NB4 (cell line): ENCODE measurements at regions not wholly inside any gene's neighbourhood (a gene's known extent, or its start where the extent isn't known, plus 50 kb on each side); places are given as distances from the start of the nearest gene placed in this dataset.

Experiments
- CTCF ChIP-seq: IDR thresholded peaks from one replicate; pipeline ENCODE4 v1.5.1; 2012; ENCODE audit warnings: low read depth, low read length
- POLR2A ChIP-seq: IDR thresholded peaks from 2 replicates; pipeline ENCODE4 v1.6.1; 2011; ENCODE audit warnings: mild to moderate bottlenecking; ENCODE audit not compliant: insufficient read length; ENCODE audit errors: extremely low read depth

DNA sequence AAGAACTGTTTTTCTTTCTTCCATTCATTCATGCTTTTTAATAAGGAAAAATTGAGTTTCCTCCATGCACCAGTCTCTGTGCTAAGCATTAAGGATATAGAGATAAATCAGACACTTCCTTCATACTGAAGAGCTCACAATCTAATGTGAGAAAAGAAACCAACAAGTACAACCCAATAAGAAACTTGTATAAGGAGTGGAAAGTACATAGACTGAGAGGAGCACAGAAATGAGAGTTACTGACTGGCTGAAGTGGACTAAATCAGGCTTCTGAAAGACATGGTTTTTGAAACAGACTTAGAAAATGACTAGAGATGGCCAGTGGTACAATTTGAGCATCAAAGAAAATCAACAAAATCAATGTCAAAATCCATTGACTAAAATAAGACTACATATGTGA is 524.4 kb downstream of the PLPP3 start:
- TF ChIP-seq POLR2A (no peak), CTCF (no peak)
